Suppressor macrophage (primary cell): ENCODE measurements at regions not wholly inside any gene's neighbourhood (a gene's known extent, or its start where the extent isn't known, plus 50 kb on each side); places are given as distances from the start of the nearest gene placed in this dataset.

Experiments used
- DNase-seq, 4 experiments: peaks; one replicate each; pipeline ENCODE4 v3.0.0-alpha.2; 2020 to 2022

GRCh38 chr9:106535439-106535838 lies 327.5 kb upstream of the ZNF462 start:
- DNase-seq = peak in 2 of 4 experiments; percentile 4 to 7

GRCh38 chr9:106557996-106558667 lies 304.8 kb upstream of the ZNF462 start:
- DNase-seq = no peak

- DNase-seq = peak in 1 of 4 experiments; percentile 2
Measured at GRCh38 chr9:106560540-106560939, 302.4 kb upstream of the ZNF462 start.

GRCh38 chr9:106575823-106576222 lies 287.1 kb upstream of the ZNF462 start:
- no peak for DNase-seq

GRCh38 chr9:106576232-106576760 lies 286.7 kb upstream of the ZNF462 start:
- no peak for DNase-seq

- no peak for DNase-seq
Measured at GRCh38 chr9:106577121-106577520, 285.8 kb upstream of the ZNF462 start.

- no peak for DNase-seq
Measured at GRCh38 chr9:106580546-106580945, 282.4 kb upstream of the ZNF462 start.

GRCh38 chr9:106581973-106582372 lies 281.0 kb upstream of the ZNF462 start:
- no peak for DNase-seq

GRCh38 chr9:106583751-106584150 lies 279.2 kb upstream of the ZNF462 start:
- DNase-seq = no peak

GRCh38 chr9:106587042-106587441 lies 275.9 kb upstream of the ZNF462 start:
- no peak for DNase-seq

- no peak for DNase-seq
Measured at GRCh38 chr9:106588626-106589025, 274.3 kb upstream of the ZNF462 start.

GRCh38 chr9:106590759-106591505 lies 272.0 kb upstream of the ZNF462 start:
- DNase-seq = no peak

- no peak for DNase-seq
Measured at GRCh38 chr9:106593201-106593600, 269.8 kb upstream of the ZNF462 start.

GRCh38 chr9:106596984-106597383 lies 266.0 kb upstream of the ZNF462 start:
- no peak for DNase-seq

GRCh38 chr9:106600955-106601560 lies 261.9 kb upstream of the ZNF462 start:
- DNase-seq = no peak

GRCh38 chr9:106602344-106602743 lies 260.6 kb upstream of the ZNF462 start:
- DNase-seq = no peak

- DNase-seq = no peak
Measured at GRCh38 chr9:106613250-106613737, 249.7 kb upstream of the ZNF462 start.

- DNase-seq = no peak
Measured at GRCh38 chr9:106615118-106615889, 247.7 kb upstream of the ZNF462 start.

GRCh38 chr9:106616026-106616425 lies 246.9 kb upstream of the ZNF462 start:
- no peak for DNase-seq

- no peak for DNase-seq
Measured at GRCh38 chr9:106616851-106617345, 246.1 kb upstream of the ZNF462 start.

- no peak for DNase-seq
Measured at GRCh38 chr9:106619211-106619610, 243.8 kb upstream of the ZNF462 start.

- DNase-seq = no peak
Measured at GRCh38 chr9:106620081-106620480, 242.9 kb upstream of the ZNF462 start.
